ENCODE measurements at regions not wholly inside any gene's neighbourhood (a gene's known extent, or its start where the extent isn't known, plus 50 kb on each side); places are given as distances from the start of the nearest gene placed in this dataset.

- no peak for TF ChIP-seq JAZF1 (CRISPR knock-in tag; IDR thresholded peaks at IDR 0.05)
- TF ChIP-seq NFE2L1 (CRISPR knock-in tag; IDR thresholded peaks at IDR 0.05), result no peak
- TF ChIP-seq MLX (CRISPR knock-in tag; IDR thresholded peaks at IDR 0.05), result no peak
- TF ChIP-seq RORB (CRISPR knock-in tag; IDR thresholded peaks at IDR 0.05), result no peak
- no peak for TF ChIP-seq PREB (CRISPR knock-in tag; IDR thresholded peaks at IDR 0.05; ENCODE audit: borderline replicate concordance)
- TF ChIP-seq ZNF232 (CRISPR knock-in tag; IDR thresholded peaks at IDR 0.05), result no peak
- no peak for TF ChIP-seq CTCF (IDR thresholded peaks at IDR 0.05)
Measured at GRCh38 chr6:1079525-1079924, 232.4 kb upstream of the FOXQ1 start.
